EH (cell line): ENCODE measurements at regions not wholly inside any gene's neighbourhood (a gene's known extent, or its start where the extent isn't known, plus 50 kb on each side); places are given as distances from the start of the nearest gene placed in this dataset.

Experiments
- DNase-seq: peaks from one replicate; pipeline ENCODE4 v3.0.0-alpha.2; 2015; ENCODE audit warnings: low read depth

- no peak for DNase-seq
These were observed 1043.2 kb upstream of the TMEM132C start for GRCh38 chr12:127223731-127224130.

GRCh38 chr12:127230843-127231260, 1036.1 kb upstream of the TMEM132C start:
- peak; percentile 98 for DNase-seq

DNA sequence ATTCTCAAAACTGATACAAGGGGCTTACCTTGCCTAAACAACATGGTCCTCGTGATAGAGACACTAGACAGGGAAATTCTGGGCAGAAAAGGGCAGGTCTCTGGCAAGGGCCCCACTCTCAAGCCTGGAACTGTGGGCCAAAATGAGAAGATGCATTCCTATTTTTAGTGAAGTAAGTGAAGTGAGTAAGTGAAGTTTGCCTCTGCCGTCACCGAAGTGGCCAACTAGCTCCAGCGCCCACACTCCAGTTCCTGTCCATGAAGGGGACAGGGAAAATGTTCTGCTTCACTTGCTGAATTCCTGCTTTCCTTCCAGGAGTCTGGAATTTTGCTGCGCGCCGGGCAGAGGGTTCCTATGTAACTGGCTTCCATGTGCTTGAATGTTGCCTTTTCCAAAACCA, 1035.6 kb upstream of the TMEM132C start:
- DNase-seq = peak; percentile 33

GRCh38 chr12:127233016-127233415, 1034.0 kb upstream of the TMEM132C start:
- no peak for DNase-seq

GRCh38 chr12:127235761-127236160, 1031.2 kb upstream of the TMEM132C start:
- no peak for DNase-seq

DNA sequence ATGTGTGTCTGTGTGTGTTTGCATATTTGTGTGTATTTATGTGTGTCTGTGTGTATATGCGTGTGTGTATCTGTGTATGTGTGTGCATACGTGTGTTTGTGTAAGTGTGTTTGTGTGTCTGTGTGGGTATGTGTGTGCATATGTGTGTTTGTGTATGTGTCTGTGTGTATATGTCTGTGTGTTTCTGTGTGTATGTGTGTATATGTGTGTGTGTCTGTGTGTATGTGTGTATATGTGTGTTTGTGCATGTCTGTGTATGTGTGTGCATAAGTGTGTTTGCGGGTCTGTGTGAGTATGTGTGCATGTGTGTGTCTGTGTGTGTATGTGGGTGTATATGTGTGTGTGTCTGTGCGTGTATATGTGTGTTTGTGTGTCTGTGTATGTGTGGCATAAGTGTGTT, 1030.5 kb upstream of the TMEM132C start:
- DNase-seq = no peak

DNA sequence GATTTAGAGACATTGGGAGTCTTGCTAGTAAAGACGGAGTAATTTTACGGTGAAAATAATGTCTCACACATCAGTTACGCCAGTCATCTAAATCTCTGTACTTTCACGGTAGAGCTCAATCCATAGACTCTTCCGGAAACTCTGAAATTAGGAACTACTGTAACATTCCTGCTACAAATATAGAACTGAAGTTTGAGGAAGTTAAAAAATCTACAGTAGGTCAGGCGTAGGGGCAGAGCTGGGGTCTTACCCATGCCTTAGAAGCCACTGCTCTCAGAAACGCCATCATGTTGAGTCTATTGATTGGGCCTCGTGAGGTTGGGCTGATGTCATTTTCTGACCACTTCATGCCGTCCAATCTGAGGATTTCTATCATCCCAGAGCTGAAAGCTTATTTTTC, 1029.8 kb upstream of the TMEM132C start:
- no peak for DNase-seq

DNA sequence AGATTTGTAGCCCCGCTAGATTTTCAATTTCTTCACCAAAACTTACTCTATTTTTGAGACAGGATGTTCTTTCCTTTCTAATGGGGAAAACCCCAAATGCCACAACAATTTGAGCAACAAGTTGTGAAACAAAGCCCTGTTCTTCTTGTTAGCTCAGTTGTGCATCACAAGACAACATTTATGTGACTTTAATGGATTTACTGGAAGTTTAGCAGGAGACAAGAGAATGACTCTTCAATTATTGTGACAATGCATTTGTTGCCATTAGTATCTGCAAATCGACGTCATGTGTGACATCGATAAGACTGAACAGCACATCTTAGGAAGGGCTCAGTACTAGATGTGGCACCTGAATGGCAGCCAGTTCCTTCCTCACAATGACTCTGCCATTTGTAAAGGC, 1028.9 kb upstream of the TMEM132C start:
- DNase-seq = no peak

GRCh38 chr12:127239781-127240180, 1027.2 kb upstream of the TMEM132C start:
- DNase-seq = no peak

GRCh38 chr12:127240249-127240929, 1026.6 kb upstream of the TMEM132C start:
- no peak for DNase-seq

GRCh38 chr12:127241072-127241817, 1025.7 kb upstream of the TMEM132C start:
- peak; percentile 47 for DNase-seq

DNA sequence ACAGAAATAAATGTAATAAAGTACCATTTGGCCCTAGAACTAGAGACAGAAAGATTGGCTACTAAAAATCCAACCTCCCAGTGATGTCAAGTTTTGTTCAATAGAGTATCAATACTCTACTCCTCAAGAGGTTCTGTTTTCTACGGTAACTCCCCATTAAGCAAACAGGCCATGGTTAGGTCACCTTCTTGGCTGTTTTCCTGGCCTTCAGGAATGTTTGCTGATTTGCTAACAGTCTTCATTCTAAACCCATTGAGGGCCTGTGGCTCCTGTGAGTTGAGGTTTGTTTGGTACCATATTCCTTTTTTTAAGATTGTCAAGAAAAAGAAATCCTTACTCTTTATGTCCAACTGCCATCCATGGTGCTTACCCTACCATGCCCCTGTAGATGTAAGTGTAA, 1022.0 kb upstream of the TMEM132C start:
- DNase-seq = peak; percentile 31

DNA sequence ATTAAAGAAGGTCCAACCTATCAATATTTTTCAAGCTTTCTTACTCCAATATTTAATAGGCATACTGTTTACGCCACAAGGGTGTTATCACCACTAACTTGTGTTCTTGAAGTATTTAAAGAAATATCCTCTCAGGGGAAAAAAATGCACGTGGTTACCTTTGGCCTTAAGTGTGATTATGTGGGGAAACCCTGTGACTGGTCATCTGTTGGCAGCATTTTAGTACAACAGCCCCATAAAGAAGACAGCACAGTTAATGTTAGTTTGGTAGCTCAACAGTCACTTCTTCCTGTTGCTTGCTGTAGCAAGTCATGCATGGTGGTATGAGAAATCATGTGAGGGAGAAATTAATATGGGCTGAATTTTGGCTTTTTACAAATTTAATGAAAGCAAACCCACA, 1021.5 kb upstream of the TMEM132C start:
- peak; percentile 65 for DNase-seq

DNA sequence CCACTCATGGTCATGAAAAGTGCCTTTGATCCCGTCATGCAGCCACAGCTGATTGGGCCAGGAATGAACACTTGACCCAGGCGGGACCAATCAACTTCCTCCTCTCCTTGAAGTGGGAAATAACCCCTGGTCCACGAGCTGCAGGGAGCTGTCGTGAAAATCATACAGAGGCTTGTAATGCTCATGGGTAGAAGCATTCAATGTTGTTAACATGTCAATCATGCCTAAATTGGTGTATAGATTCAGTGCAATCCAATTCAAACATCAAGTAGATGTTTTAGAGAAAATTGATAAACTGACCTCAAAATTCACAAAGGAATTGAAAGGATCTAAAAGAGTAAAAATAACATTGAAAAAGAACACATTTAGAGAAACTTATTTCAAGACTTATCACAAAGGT, 1019.0 kb upstream of the TMEM132C start:
- no peak for DNase-seq

- DNase-seq = no peak
These were observed 1017.5 kb upstream of the TMEM132C start for GRCh38 chr12:127249428-127249827.

GRCh38 chr12:127253797-127254327, 1013.1 kb upstream of the TMEM132C start:
- no peak for DNase-seq

GRCh38 chr12:127254420-127254955, 1012.5 kb upstream of the TMEM132C start:
- DNase-seq = no peak

DNA sequence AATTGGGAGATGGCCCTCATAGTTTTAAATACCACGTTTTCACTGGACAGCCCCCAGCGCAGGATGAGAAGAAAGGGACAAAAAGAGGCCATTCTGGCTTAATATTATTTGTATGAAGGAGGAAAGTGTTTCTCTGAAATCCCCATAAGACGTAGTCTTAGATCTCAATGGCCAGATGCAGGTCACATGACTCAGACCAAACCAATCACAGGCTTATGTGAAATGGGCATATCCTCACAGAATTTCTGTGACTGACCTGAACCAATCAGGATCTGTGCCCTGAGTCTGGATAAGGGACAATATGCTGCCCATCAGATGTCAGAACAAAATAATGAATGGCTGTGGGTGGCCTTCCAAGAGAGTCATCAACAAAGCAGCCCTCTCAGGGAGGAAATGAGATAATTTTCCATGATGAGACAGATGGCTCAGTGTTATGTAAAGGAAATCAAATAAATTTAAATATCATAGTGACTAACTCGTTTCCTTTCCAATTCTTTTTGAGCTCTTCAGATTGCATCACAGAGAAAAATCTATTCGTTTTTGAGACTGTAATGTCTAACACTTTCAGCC, 1009.5 kb upstream of the TMEM132C start:
- peak; percentile 78 for DNase-seq

- DNase-seq = peak; percentile 88
These were observed 1006.4 kb upstream of the TMEM132C start for GRCh38 chr12:127260531-127260930.

DNA sequence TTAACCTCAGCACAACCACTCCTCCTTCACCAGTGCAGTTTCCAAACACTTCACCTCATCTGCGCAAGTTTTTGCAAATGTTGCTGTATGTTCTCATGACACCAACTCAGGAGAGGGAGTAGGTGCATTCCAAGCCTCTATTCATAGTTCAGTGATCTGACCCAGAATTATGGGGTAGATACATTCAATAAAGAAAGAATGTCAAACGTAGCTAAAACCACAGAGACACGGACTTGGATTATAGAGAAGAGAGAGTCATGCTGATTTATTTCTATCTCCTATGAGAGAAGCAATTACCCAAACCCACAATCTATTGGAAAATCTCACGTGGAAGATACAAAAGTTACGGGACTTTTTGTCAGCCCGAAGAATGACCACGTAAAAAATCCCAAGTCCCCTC, 1006.0 kb upstream of the TMEM132C start:
- peak; percentile 54 for DNase-seq

GRCh38 chr12:127262615-127263014, 1004.4 kb upstream of the TMEM132C start:
- DNase-seq = no peak

DNA sequence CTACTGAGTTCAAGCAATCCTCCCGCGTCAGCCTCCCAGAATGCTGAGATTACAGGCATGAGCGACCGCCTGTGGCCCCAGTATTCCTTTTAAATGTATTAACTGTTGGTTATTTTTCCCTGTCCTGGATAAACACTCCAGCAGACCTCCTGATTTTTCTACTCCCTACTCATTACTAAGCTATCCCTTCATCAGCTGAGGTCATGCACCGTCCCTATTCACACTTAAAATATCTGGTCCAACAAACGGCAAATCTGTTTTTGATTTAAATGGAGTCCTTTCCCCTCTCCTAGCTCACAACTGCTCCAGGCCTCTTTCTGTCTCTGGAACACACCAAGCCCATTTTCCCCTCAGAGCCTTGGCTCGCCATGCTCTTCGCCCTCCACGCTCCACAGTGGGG, 1003.3 kb upstream of the TMEM132C start:
- DNase-seq = peak; percentile 63

- DNase-seq = no peak
These were observed 999.8 kb upstream of the TMEM132C start for GRCh38 chr12:127267128-127267527.
